ENCODE measurements at regions not wholly inside any gene's neighbourhood (a gene's known extent, or its start where the extent isn't known, plus 50 kb on each side); places are given as distances from the start of the nearest gene placed in this dataset.

GRCh38 chr10:28986117-28986792 lies 302.6 kb upstream of the LYZL1 start (continued):
- TF ChIP-seq ZNF318 (IDR thresholded peaks at IDR 0.05; ENCODE audit: borderline replicate concordance in 1 of 2, low read depth in 1 of 2), result no peak
- TF ChIP-seq CHAMP1 (IDR thresholded peaks at IDR 0.05), result no peak
- TF ChIP-seq SP2 (IDR thresholded peaks at IDR 0.05; ENCODE audit: extremely low read depth, low read depth, low read length, poor library complexity, severe bottlenecking), result no peak
- TF ChIP-seq GMEB1 (CRISPR knock-in tag; IDR thresholded peaks at IDR 0.05), result no peak
- TF ChIP-seq ZNF77 (CRISPR knock-in tag; IDR thresholded peaks at IDR 0.05), result no peak
- TF ChIP-seq FOXP1 (CRISPR knock-in tag; IDR thresholded peaks at IDR 0.05), result no peak
- TF ChIP-seq MBD2 (IDR thresholded peaks at IDR 0.05; ENCODE audit: borderline replicate concordance, low read depth), result no peak
- TF ChIP-seq SREBF2 (CRISPR knock-in tag; IDR thresholded peaks at IDR 0.05), result no peak
- TF ChIP-seq ZFPM2 (CRISPR knock-in tag; IDR thresholded peaks at IDR 0.05), result no peak
- TF ChIP-seq MAFK (IDR thresholded peaks at IDR 0.05; ENCODE audit: low read length), result peak; percentile 90
- TF ChIP-seq ZNF124 (CRISPR knock-in tag; IDR thresholded peaks at IDR 0.05), result no peak
- TF ChIP-seq ZNF583 (CRISPR knock-in tag; IDR thresholded peaks at IDR 0.05), result no peak
- no peak for TF ChIP-seq STAG1 (CRISPR knock-in tag; IDR thresholded peaks at IDR 0.05; ENCODE audit: borderline replicate concordance)
- no peak for TF ChIP-seq HOMEZ (CRISPR knock-in tag; IDR thresholded peaks at IDR 0.05)
- no peak for TF ChIP-seq HMG20A (CRISPR knock-in tag; conservative IDR thresholded peaks at IDR 0.05)
